Neural cell (in vitro differentiated cells): ENCODE measurements at regions not wholly inside any gene's neighbourhood (a gene's known extent, or its start where the extent isn't known, plus 50 kb on each side); places are given as distances from the start of the nearest gene placed in this dataset.

Source experiments
- EZH2 ChIP-seq: fragments of 200-600, 300-800 bp; shearing (Covaris generic), sonication (generic); IDR thresholded peaks from 2 replicates; pipeline ENCODE4 v1.6.1; 2014; ENCODE audit warnings: antibody characterized with exemption, low read length, borderline replicate concordance, mild to moderate bottlenecking; ENCODE audit not compliant: insufficient read depth, poor library complexity, severe bottlenecking
- MXI1 ChIP-seq: fragments of 450-650 bp; conservative IDR thresholded peaks from 2 replicates; pipeline ENCODE4 v1.6.1; 2014; ENCODE audit warnings: antibody characterized with exemption, mild to moderate bottlenecking; ENCODE audit not compliant: poor library complexity, severe bottlenecking
- POLR2AphosphoS5 ChIP-seq: IDR thresholded peaks from 2 replicates; pipeline ENCODE4 v1.6.1; 2012
- SMC3 ChIP-seq: fragments of 450-650 bp; conservative IDR thresholded peaks from 2 replicates; pipeline ENCODE4 v1.6.1; 2014; ENCODE audit warnings: antibody characterized with exemption, mild to moderate bottlenecking, moderate library complexity; ENCODE audit not compliant: poor library complexity
- TAF1 ChIP-seq: IDR thresholded peaks from 2 replicates; pipeline ENCODE4 v1.6.1; 2012; ENCODE audit warnings: low read depth
- TF ChIP-seq, protein P1 (sequence below): fragments of 450-650 bp; IDR thresholded peaks from 2 replicates; pipeline ENCODE4 v1.5.1; 2014; ENCODE audit warnings: antibody characterized with exemption, mild to moderate bottlenecking, moderate library complexity; ENCODE audit not compliant: poor library complexity, severe bottlenecking

DNA sequence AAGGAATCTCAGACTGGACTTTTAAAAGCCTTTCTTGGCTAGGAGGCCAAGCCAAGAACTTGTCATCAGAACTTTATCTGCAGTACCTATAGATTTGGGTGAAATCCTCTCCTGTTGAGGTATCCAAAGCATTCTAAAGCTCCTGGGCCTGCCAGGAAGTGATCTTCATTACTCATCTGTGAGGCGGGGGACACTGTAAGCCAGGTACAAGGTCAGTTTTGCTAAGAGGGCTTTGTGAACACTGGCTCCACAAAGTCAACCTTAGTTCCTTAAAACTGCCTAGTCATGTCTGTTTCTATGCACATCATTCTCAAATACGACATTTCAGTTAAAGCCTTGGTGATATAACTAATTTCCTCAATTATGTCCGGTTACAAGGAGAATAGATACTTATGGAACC is 236.7 kb downstream of the PIK3R1 start:
- TF ChIP-seq, protein P1, sequence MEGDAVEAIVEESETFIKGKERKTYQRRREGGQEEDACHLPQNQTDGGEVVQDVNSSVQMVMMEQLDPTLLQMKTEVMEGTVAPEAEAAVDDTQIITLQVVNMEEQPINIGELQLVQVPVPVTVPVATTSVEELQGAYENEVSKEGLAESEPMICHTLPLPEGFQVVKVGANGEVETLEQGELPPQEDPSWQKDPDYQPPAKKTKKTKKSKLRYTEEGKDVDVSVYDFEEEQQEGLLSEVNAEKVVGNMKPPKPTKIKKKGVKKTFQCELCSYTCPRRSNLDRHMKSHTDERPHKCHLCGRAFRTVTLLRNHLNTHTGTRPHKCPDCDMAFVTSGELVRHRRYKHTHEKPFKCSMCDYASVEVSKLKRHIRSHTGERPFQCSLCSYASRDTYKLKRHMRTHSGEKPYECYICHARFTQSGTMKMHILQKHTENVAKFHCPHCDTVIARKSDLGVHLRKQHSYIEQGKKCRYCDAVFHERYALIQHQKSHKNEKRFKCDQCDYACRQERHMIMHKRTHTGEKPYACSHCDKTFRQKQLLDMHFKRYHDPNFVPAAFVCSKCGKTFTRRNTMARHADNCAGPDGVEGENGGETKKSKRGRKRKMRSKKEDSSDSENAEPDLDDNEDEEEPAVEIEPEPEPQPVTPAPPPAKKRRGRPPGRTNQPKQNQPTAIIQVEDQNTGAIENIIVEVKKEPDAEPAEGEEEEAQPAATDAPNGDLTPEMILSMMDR: no peak
- TF ChIP-seq POLR2AphosphoS5 (no peak), MXI1 (no peak), SMC3 (no peak), TAF1 (no peak), EZH2 (no peak)
